Endothelial cell (in vitro differentiated cells): ENCODE measurements at regions not wholly inside any gene's neighbourhood (a gene's known extent, or its start where the extent isn't known, plus 50 kb on each side); places are given as distances from the start of the nearest gene placed in this dataset.

Source experiments
- DNase-seq: peaks from one replicate; pipeline ENCODE4 v3.0.0; 2021; ENCODE audit warnings: low spot score
- H3K27ac Mint-ChIP-seq: one replicate; pipeline ENCODE4 v1.8.0; 2021; ENCODE audit warnings: mixed read lengths, inconsistent platforms; ENCODE audit not compliant: unreplicated experiment
- H3K27me3 Mint-ChIP-seq: one replicate; pipeline ENCODE4 v1.8.0; 2021; ENCODE audit warnings: mild to moderate bottlenecking, moderate library complexity, mixed read lengths, inconsistent platforms; ENCODE audit not compliant: unreplicated experiment
- H3K36me3 Mint-ChIP-seq: one replicate; pipeline ENCODE4 v1.8.0; 2021; ENCODE audit warnings: mild to moderate bottlenecking, low read depth, mixed read lengths, inconsistent platforms; ENCODE audit not compliant: unreplicated experiment
- H3K4me1 Mint-ChIP-seq: one replicate; pipeline ENCODE4 v1.8.0; 2021; ENCODE audit warnings: mild to moderate bottlenecking, mixed read lengths, inconsistent platforms; ENCODE audit not compliant: unreplicated experiment
- H3K4me3 Mint-ChIP-seq: one replicate; pipeline ENCODE4 v1.8.0; 2021; ENCODE audit warnings: mild to moderate bottlenecking, mixed read lengths, inconsistent platforms; ENCODE audit not compliant: unreplicated experiment
- H3K9me3 Mint-ChIP-seq: one replicate; pipeline ENCODE4 v1.8.0; 2021; ENCODE audit warnings: mixed read lengths, inconsistent platforms; ENCODE audit not compliant: unreplicated experiment
- TF ChIP-seq, protein P1 (sequence below): fragments of 200-600 bp; sonication (generic); IDR thresholded peaks from one replicate; pipeline ENCODE4 v1.5.0; 2021; ENCODE audit warnings: antibody characterized with exemption; ENCODE audit not compliant: unreplicated experiment

DNA sequence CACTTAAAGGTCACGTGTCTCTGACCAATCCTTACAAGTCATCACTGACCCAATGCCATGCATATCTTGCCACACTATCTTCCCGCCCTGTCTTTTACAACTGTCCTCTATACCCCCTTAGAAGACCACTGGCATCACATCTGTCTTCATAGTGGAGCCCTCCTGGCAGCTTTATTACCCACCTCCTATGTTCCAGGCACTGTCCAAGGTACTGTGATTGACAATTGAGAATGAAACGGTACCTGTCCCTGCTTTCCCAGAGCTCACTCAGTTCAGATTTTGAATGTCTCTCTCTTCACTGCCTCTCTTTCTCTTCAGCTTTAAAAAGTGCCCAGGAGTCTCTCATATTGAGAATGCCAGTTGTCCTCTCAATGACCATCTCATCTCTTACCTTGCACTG, 88.6 kb downstream of the ARHGAP36 start:
- DNase-seq: no peak
- Mint-ChIP-seq H3K4me1 (no peaks in the 10 kb centered on the region), H3K36me3 (no peaks in the 10 kb centered on the region), H3K27me3 (no peaks in the 10 kb centered on the region), H3K9me3 (no peaks in the 10 kb centered on the region), H3K27ac (no peak overlapping the region), H3K4me3 (no peak overlapping the region)
- TF ChIP-seq, protein P1, sequence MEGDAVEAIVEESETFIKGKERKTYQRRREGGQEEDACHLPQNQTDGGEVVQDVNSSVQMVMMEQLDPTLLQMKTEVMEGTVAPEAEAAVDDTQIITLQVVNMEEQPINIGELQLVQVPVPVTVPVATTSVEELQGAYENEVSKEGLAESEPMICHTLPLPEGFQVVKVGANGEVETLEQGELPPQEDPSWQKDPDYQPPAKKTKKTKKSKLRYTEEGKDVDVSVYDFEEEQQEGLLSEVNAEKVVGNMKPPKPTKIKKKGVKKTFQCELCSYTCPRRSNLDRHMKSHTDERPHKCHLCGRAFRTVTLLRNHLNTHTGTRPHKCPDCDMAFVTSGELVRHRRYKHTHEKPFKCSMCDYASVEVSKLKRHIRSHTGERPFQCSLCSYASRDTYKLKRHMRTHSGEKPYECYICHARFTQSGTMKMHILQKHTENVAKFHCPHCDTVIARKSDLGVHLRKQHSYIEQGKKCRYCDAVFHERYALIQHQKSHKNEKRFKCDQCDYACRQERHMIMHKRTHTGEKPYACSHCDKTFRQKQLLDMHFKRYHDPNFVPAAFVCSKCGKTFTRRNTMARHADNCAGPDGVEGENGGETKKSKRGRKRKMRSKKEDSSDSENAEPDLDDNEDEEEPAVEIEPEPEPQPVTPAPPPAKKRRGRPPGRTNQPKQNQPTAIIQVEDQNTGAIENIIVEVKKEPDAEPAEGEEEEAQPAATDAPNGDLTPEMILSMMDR: no peak
